ENCODE measurements at regions not wholly inside any gene's neighbourhood (a gene's known extent, or its start where the extent isn't known, plus 50 kb on each side); places are given as distances from the start of the nearest gene placed in this dataset.
"Not testable (repeated sequence)": the region's sequence is repeated elsewhere in the genome, so short reads cannot be mapped to it uniquely, and the experiment has no call there.

DNA sequence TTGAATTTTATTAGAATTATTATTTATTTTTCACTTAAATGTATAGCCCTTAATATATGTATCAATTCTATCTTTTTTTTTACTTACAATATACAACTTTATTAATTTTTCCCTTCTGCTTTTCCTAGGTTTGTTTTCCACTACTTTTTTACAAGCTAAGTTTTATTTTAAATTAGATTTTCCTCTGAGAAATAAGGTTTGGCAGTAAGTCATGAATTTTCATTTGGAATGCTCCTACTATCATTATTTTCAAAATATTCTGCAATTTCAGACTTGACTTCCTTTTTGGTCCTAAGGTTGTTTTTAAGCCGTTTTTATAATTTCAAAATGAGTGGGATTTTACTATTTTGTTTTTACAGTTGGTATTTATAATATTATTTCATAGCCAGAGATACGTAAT is 222.8 kb upstream of the PIEZO2 start:
- no peak for DNase-seq

- DNase-seq: no peak
Observed at GRCh38 chr18:11369556-11369955, 220.2 kb upstream of the PIEZO2 start.

DNA sequence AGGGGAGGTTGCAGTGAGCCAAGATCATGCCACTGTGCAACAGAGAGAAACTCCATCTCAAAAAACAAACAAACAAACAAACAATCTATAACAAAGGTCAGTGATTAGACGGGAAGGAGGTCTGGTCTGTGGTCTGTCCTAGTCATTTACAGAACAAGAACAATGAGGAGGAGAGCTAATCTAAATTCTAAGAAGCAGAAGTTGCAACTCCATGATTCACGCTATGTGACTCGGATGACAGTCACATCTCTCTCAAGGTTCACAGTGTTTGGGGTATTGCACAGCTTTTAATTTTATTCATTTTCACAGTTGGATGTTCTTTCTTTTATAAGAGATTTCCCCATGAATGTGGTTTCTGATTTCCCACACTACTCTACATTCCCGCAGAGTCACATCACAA is 218.7 kb upstream of the PIEZO2 start:
- peak; percentile 40 for DNase-seq

DNA sequence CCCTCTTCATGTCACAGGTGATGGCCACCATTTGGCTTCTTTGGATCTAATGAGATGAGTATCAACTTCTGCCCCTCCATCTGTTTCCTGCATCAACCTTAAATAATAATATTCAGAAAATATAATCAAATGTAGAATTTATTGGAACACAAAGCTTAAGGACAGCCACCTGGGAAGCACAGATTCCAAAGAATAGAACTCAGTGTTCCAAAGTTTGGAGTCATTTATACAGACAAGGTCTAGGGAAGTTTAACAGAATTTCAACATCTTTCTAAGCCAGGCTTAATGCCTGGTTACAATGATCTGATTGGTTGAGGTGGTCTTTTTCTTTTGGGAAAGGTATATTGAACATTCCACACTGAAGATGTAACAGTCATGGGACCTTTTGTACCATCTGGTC is 218.0 kb upstream of the PIEZO2 start:
- no peak for DNase-seq

DNA sequence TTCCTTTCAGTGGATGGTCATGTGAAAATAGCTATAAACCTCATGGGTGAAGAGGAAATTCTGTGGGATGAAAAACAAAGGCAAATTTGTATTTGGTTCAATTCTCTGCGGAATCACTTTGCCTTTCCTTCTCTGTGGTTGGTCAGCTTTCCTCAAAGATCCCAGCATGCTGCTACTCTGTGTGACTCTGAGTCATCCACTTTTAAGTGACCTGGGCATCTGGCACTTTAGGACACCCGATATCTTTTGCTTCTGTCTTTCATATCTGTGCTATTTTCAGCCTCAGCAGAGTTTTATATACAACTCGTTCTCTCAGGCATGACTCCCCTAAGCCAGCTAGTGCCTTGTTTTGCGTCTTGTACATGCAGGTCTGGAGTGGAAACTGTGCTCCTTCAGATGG is 217.0 kb upstream of the PIEZO2 start:
- peak; percentile 20 for DNase-seq

- no peak for DNase-seq
Observed at GRCh38 chr18:11362856-11363255, 213.5 kb upstream of the PIEZO2 start.

- DNase-seq: not testable (repeated sequence)
Observed at GRCh38 chr18:11361862-11362261, 212.5 kb upstream of the PIEZO2 start.

GRCh38 chr18:11357678-11358077 is 208.3 kb upstream of the PIEZO2 start:
- no peak for DNase-seq

DNA sequence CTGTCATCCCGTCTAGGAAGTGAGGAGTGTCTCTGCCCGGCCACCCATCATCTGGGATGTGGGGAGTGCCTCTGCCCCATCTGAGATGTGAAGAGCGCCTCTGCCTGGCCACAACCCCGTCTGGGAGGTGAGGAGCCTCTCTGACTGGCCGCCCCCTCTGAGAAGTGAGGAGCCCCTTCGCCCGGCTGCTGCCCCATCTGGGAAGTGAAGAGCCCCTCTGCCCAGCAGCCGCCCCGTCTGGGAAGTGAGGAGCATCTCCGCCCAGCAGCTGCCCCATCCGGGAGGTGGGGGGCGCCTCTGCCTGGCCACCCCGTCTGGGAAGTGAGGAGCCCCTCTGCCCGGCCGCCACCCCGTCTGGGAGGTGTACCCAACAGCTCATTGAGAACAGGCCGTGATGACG is 195.2 kb upstream of the PIEZO2 start:
- DNase-seq: not testable (repeated sequence)

DNA sequence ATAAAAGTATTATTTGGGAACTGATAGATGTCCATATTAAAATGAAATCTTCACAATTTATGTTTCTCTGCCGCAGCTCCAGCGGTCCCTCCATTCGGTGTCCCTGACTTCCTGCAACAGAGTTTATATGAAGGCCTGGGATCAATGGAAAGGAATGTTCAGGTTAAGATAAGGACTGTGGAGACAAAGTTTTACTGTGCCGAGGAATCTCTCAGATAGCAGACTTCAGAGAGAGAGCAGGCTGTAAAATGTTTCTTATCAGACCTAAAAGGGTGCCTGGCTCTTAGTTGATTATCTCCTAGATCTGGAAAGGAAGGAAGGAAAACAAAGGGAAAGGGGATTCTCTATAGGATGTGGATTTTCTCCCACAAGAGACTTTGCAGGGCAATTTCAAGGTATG is 193.7 kb upstream of the PIEZO2 start:
- DNase-seq: no peak

GRCh38 chr18:11342115-11342514 is 192.7 kb upstream of the PIEZO2 start:
- DNase-seq: not testable (repeated sequence)

- no peak for DNase-seq
Observed at GRCh38 chr18:11339188-11339775, 189.9 kb upstream of the PIEZO2 start.

GRCh38 chr18:11336241-11336640 is 186.9 kb upstream of the PIEZO2 start:
- no peak for DNase-seq

DNA sequence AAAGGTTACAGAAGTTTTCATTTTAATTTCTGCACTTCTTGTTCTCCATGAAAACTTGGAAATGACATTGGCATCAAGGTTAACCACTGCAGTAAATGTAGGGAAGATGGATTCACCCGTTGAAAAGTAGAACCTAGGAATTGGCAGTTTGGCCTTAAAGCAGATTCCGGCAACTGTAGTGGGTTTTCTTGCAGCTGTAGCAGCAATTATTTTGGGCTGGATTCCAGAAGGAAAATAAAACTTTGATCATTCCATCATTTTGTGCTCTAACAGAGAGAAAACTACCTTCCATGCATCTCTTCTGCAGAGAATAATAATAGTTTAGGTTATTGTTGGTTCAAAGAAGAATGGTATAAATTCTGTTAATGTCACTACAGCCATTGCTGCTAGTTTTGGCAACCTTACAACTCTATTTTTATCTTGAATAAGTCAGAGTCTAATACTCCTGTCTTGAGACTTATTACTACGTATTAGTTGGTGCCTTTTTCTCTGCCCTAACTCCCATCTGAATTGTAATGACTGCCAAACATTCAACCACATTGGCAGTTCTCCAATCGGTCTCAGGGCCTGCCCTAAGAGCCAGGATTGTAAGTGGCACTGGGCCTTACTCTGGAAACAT is 178.1 kb upstream of the PIEZO2 start:
- peak; percentile 2 for DNase-seq

GRCh38 chr18:11324956-11325882 is 175.8 kb upstream of the PIEZO2 start:
- peak; percentile 91 for DNase-seq

DNA sequence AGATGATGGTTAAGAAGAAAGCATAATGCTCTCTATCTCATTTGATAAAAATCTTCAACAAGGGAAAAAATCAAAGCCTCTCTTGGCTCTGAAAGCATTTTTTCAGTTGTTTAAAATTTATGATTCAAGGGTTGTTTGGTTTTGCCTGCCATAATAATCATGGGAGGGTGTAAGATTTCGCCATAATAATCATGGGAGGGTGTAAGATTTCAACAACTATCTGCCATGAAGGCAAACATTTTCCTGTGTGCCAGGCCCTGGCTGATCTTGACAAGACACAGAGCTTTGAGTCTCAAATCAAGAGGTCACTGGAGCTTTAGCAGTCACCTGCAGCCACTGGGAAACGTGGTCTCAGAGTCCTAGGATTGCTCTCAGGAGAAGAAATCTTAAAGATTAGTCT is 175.1 kb upstream of the PIEZO2 start:
- peak; percentile 52 for DNase-seq

DNA sequence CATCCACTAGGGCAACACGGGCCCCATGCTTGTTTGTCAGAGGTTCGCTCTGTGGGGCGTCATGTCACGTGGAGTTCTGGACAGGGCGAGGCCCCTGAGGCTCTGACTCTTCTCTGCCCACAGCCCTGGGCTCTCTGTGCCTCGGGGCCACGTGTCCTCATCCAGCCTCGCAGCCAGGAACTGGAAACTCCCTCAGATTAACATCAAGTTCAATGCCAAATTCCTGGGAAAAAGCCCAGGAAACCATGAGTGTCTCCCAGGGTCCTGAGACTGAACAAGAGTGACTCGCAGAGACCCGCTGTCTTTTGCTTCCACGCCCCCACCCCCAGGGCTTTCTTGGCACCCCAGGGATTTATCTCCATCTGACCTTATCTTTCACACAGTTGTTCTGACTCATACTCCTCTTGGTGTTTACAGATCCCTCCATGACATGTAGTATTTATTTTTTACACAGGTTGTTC is 174.0 kb upstream of the PIEZO2 start:
- peak; percentile 25 for DNase-seq

- no peak for DNase-seq
Observed at GRCh38 chr18:11322716-11323115, 173.3 kb upstream of the PIEZO2 start.

- DNase-seq: peak; percentile 25
Observed at GRCh38 chr18:11322006-11322405, 172.6 kb upstream of the PIEZO2 start.

DNA sequence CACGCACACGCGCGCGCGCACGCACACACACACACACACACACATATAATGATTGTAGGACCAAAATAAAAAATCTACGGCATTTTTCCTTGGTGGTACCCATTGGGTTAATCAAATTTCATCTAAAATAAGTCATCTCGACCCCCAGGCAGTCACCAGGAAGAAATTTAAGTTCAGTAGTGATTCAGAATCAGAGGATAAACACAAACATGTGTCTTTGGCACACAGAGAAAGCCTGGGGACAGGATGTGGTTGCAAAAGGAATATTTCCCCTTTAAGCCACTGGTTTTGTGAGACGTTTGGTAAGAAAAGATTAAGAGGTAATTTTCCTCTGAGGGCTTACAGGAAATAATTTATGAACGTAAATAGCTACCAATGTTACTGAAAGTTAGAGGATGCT is 171.6 kb upstream of the PIEZO2 start:
- peak; percentile 83 for DNase-seq

GRCh38 chr18:11316546-11316945 is 167.2 kb upstream of the PIEZO2 start:
- DNase-seq: peak; percentile 32

GRCh38 chr18:11310476-11311086 is 161.2 kb upstream of the PIEZO2 start:
- peak; percentile 58 for DNase-seq

DNA sequence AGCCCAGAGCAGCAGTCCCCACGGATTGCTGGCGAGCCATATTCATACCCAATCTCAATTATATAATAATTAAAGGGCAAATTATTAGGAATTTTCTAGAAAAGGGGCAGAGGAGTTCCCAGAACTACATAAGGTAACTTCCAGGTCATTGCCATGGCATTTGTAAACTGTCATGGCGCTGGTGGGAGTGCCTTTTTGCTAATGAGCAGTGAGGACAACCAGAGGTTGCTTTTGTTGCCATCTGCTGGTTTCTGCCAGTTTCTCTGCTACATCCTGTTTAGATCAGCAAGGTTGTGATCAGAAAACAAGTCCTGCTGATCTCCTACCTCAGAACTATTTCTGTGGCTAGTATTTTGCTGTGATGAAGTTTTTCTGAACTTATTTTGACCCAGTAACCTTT is 159.8 kb upstream of the PIEZO2 start:
- peak; percentile 11 for DNase-seq
